ENCODE measurements at regions not wholly inside any gene's neighbourhood (a gene's known extent, or its start where the extent isn't known, plus 50 kb on each side); places are given as distances from the start of the nearest gene placed in this dataset.

GRCh38 chr1:214740471-214740870 is 137.5 kb downstream of the CENPF start:
- ChIA-PET CTCF (ENCODE audit: low intra/inter-chr PET ratio, low total read pairs) (no interaction called here), POLR2A (no interaction called here)
- Histone ChIP-seq H3K9ac (ENCODE audit: insufficient read depth, low read depth, low read length) (no peak overlapping the region), H3K27ac (ENCODE audit: extremely low read length, insufficient read depth, low read length) (no peak overlapping the region), H4K20me1 (ENCODE audit: insufficient read depth, low read length) (no peaks in the 10 kb centered on the region), H3K27me3 (ENCODE audit: control insufficient read depth in 1 of 2, insufficient read depth in 2 of 2, low read length in 2 of 2) (no peaks in the 10 kb centered on the region), H3K4me2 (ENCODE audit: low read depth, low read length) (no peak overlapping the region), H3K4me1 (ENCODE audit: insufficient read depth, low read length) (no peaks in the 10 kb centered on the region), H3K4me3 (replicated peaks in 1 of 3; ENCODE audit: insufficient read depth in 1 of 3, low read depth in 2 of 3, low read length in 3 of 3) (no peak overlapping the region), H3K36me3 (replicated peaks in 1 of 2; ENCODE audit: control insufficient read depth in 1 of 2, insufficient read depth in 2 of 2, low read length in 2 of 2) (no peaks in the 10 kb centered on the region), H3K9me3 (ENCODE audit: low read length) (no peaks in the 10 kb centered on the region), H2AFZ (ENCODE audit: low read length) (no peak overlapping the region), H3K79me2 (ENCODE audit: insufficient read depth, low read length) (no peaks in the 10 kb centered on the region)
- no peak for ATAC-seq
- in situ Hi-C loops (cut with HindIII; ENCODE audit: extremely low pct_ligation_motif_present, low pct_unique_long_range_greater_than_20kb) = no loop called here
- BruUV-seq (replicated peaks) = no TSS peak
- FAIRE-seq = no peak
- intact Hi-C loops (cut with micrococcal nuclease; ENCODE audit: unreplicated experiment) = no loop called here
- no peak for DNase-seq (ENCODE audit: low spot score)
- WGBS (ENCODE audit: low lambda C conversion rate) = 2% methylated on average over 2 of the region's 2 CpGs
- no peak for TF ChIP-seq ZNF841 (CRISPR knock-in tag; IDR thresholded peaks at IDR 0.05; ENCODE audit: borderline replicate concordance)
- TF ChIP-seq ZNF460 (CRISPR knock-in tag; IDR thresholded peaks at IDR 0.05; ENCODE audit: borderline replicate concordance) = no peak
- TF ChIP-seq RXRB (CRISPR knock-in tag; IDR thresholded peaks at IDR 0.05; ENCODE audit: borderline replicate concordance) = no peak
- TF ChIP-seq GMEB1 (CRISPR knock-in tag; IDR thresholded peaks at IDR 0.05; ENCODE audit: borderline replicate concordance) = no peak

GRCh38 chr1:214747050-214747635 is 144.1 kb downstream of the CENPF start:
- CTCF ChIA-PET (ENCODE audit: low intra/inter-chr PET ratio, low total read pairs) = no interaction called here
- FAIRE-seq (no peak), DNase-seq (ENCODE audit: low spot score) (no peak), ATAC-seq (no peak)
- POLR2A ChIA-PET = no interaction called here
- intact Hi-C loops (cut with micrococcal nuclease; ENCODE audit: unreplicated experiment) = no loop called here
- Histone ChIP-seq H3K9ac (ENCODE audit: insufficient read depth, low read depth, low read length) (no peak overlapping the region), H4K20me1 (ENCODE audit: insufficient read depth, low read length) (no peaks in the 10 kb centered on the region), H3K4me1 (ENCODE audit: insufficient read depth, low read length) (no peaks in the 10 kb centered on the region), H3K4me2 (ENCODE audit: low read depth, low read length) (no peak overlapping the region), H2AFZ (ENCODE audit: low read length) (no peak overlapping the region), H3K27me3 (ENCODE audit: control insufficient read depth in 1 of 2, insufficient read depth in 2 of 2, low read length in 2 of 2) (no peaks in the 10 kb centered on the region), H3K4me3 (replicated peaks in 1 of 3; ENCODE audit: insufficient read depth in 1 of 3, low read depth in 2 of 3, low read length in 3 of 3) (no peak overlapping the region), H3K27ac (ENCODE audit: extremely low read length, insufficient read depth, low read length) (no peak overlapping the region), H3K36me3 (replicated peaks in 1 of 2; ENCODE audit: control insufficient read depth in 1 of 2, insufficient read depth in 2 of 2, low read length in 2 of 2) (no peaks in the 10 kb centered on the region), H3K79me2 (ENCODE audit: insufficient read depth, low read length) (no peaks in the 10 kb centered on the region), H3K9me3 (ENCODE audit: low read length) (no peaks in the 10 kb centered on the region)
- 28% methylated on average over 5 of the region's 5 CpGs for WGBS (ENCODE audit: low lambda C conversion rate)
- TF ChIP-seq JARID2 (CRISPR knock-in tag; IDR thresholded peaks at IDR 0.05; ENCODE audit: insufficient replicate concordance) = no peak
- no peak for TF ChIP-seq PAX8 (CRISPR knock-in tag; IDR thresholded peaks at IDR 0.05; ENCODE audit: borderline replicate concordance)
- TF ChIP-seq ATF7-NPFF (CRISPR knock-in tag; IDR thresholded peaks at IDR 0.05; ENCODE audit: low read depth) = no peak
- TF ChIP-seq TCF7L2 (IDR thresholded peaks at IDR 0.05; ENCODE audit: low read depth, low read length) = no peak
- no peak for TF ChIP-seq SMAD9 (CRISPR knock-in tag; IDR thresholded peaks at IDR 0.05)
- no peak for TF ChIP-seq POLR2AphosphoS5 (IDR thresholded peaks at IDR 0.05; ENCODE audit: low read depth, low read length)
- no peak for TF ChIP-seq NFE2L1 (CRISPR knock-in tag; IDR thresholded peaks at IDR 0.05; ENCODE audit: borderline replicate concordance)
- no peak for TF ChIP-seq ZNF143 (CRISPR knock-in tag; IDR thresholded peaks at IDR 0.05)
- TF ChIP-seq ZNF441 (CRISPR knock-in tag; IDR thresholded peaks at IDR 0.05; ENCODE audit: borderline replicate concordance) = no peak
- TF ChIP-seq ATF4 (CRISPR knock-in tag; IDR thresholded peaks at IDR 0.05) = no peak
- in situ Hi-C loops (cut with HindIII; ENCODE audit: extremely low pct_ligation_motif_present, low pct_unique_long_range_greater_than_20kb) = no loop called here
- no TSS peak for BruUV-seq (replicated peaks)

All from HepG2 (cell line).